Bronchial epithelial cell (primary cell): ENCODE measurements at regions not wholly inside any gene's neighbourhood (a gene's known extent, or its start where the extent isn't known, plus 50 kb on each side); places are given as distances from the start of the nearest gene placed in this dataset.

Experiments
- DNase-seq: peaks from one replicate; pipeline ENCODE4 v3.0.0-alpha.2; 2010; ENCODE audit warnings: low read depth
- FAIRE-seq: peaks from 2 replicates; lab custom pipeline; 2011; peaks lifted over from hg19 to GRCh38; lab: Jason Lieb, UNC
- H3K27me3 ChIP-seq: 2 replicates; pipeline ENCODE4 v1.5.1; 2011; ENCODE audit warnings: low read length; ENCODE audit not compliant: control insufficient read depth, insufficient read depth
- H3K36me3 ChIP-seq: 2 replicates; pipeline ENCODE4 v1.5.1; 2011; ENCODE audit warnings: low read length; ENCODE audit not compliant: control insufficient read depth, insufficient read depth
- H3K4me3 ChIP-seq: 2 replicates; pipeline ENCODE4 v1.5.1; 2011; ENCODE audit warnings: mild to moderate bottlenecking, low read depth, low read length, control low read depth
- CTCF ChIP-seq: IDR thresholded peaks from 2 replicates; pipeline ENCODE4 v1.5.1; 2011; ENCODE audit warnings: mild to moderate bottlenecking, moderate library complexity, low read length, control low read depth, inconsistent platforms; ENCODE audit not compliant: insufficient read depth, severe bottlenecking

- no peak overlapping the region for H3K4me3 ChIP-seq
- FAIRE-seq, result no peak
- H3K27me3 ChIP-seq, result no peaks in the 10 kb centered on the region
- DNase-seq, result no peak
- H3K36me3 ChIP-seq, result no peaks in the 10 kb centered on the region
- TF ChIP-seq CTCF, result no peak
Observed at GRCh38 chr2:223418604-223419199, 183.5 kb downstream of the SCG2 start.

DNA sequence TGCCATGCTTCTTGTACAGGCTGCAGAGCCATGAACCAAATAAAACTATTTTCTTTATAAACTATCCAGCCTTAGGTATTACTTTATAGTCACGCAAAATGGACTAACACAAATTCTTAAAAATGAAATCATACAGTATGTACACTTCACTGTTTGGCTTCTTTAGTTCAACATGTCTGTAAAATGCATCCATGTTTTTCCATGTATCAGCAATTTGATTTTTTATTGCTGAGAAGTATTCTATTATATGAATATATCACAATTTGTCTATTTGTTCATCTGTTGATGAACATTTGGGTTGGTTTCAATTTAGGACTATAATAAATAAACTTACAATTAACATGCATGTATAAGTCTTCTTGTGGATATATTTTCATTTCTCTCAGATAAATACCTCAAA is 182.1 kb downstream of the SCG2 start:
- H3K27me3 ChIP-seq, result no peaks in the 10 kb centered on the region
- DNase-seq, result no peak
- FAIRE-seq, result no peak
- TF ChIP-seq CTCF, result no peak
- no peaks in the 10 kb centered on the region for H3K36me3 ChIP-seq
- H3K4me3 ChIP-seq, result no peak overlapping the region

- no peak for TF ChIP-seq CTCF
- DNase-seq (no peak), FAIRE-seq (no peak)
- Histone ChIP-seq H3K36me3 (no peaks in the 10 kb centered on the region), H3K27me3 (no peaks in the 10 kb centered on the region), H3K4me3 (no peak overlapping the region)
Observed at GRCh38 chr2:223431479-223431878, 170.7 kb downstream of the SCG2 start.

GRCh38 chr2:223433461-223433860 is 168.7 kb downstream of the SCG2 start:
- Histone ChIP-seq H3K4me3 (no peak overlapping the region), H3K36me3 (no peaks in the 10 kb centered on the region), H3K27me3 (no peaks in the 10 kb centered on the region)
- FAIRE-seq (no peak), DNase-seq (no peak)
- TF ChIP-seq CTCF, result no peak

GRCh38 chr2:223437788-223438187 is 164.4 kb downstream of the SCG2 start:
- Histone ChIP-seq H3K36me3 (no peaks in the 10 kb centered on the region), H3K4me3 (no peak overlapping the region), H3K27me3 (no peaks in the 10 kb centered on the region)
- no peak for TF ChIP-seq CTCF
- DNase-seq, result no peak
- no peak for FAIRE-seq

DNA sequence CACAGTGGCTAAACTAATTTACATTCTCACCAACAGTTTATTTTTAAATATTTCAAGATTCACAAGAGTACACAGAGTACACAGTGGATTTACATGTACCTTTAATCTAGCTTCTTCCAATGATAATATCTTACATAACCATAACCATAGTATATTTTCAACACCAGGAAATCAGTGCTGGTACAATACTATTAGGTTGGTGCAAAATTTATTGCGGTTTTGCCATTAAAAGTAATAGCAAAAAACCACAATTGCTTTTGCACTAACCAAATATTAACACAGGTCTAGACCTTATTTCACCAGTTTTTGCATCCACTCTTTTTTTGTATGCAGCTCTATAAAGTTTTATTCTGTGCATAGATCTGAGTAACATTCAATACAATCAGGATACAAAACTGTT is 163.0 kb downstream of the SCG2 start:
- no peaks in the 10 kb centered on the region for H3K36me3 ChIP-seq
- H3K4me3 ChIP-seq, result no peak overlapping the region
- H3K27me3 ChIP-seq, result no peaks in the 10 kb centered on the region
- FAIRE-seq (no peak), DNase-seq (no peak)
- no peak for TF ChIP-seq CTCF
